Astrocyte (in vitro differentiated cells and primary cell): ENCODE measurements at regions not wholly inside any gene's neighbourhood (a gene's known extent, or its start where the extent isn't known, plus 50 kb on each side); places are given as distances from the start of the nearest gene placed in this dataset.

Experiments
- EZH2 ChIP-seq: IDR thresholded peaks from 2 replicates; pipeline ENCODE4 v1.6.1; 2012; ENCODE audit warnings: mild to moderate bottlenecking, low read length, inconsistent platforms; ENCODE audit not compliant: insufficient read depth
- TF ChIP-seq, protein P1 (sequence below): IDR thresholded peaks from 2 replicates; pipeline ENCODE4 v1.5.1; 2011; ENCODE audit warnings: low read depth, mild to moderate bottlenecking, inconsistent platforms, low read length, moderate library complexity; ENCODE audit not compliant: insufficient read depth

DNA sequence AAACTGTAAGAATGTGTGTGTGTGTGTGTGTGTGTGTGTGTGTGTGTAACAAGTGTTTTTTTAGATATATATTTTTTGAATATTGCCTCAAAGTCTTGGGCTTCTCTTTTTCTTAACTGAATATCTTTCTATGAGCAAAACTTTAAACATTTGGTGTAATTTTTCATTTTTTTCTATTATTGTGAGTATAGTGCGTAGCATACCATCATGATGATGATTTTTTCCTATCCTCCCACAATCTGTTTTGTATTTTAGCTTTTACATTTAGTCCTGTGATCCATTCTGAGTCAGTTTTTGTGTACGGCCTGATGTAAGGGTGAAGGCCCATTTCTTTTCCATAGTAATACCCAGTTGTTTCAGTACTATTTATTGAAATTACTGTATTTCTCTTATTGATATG, 680.6 kb downstream of the TTLL7 start:
- TF ChIP-seq, protein P1, sequence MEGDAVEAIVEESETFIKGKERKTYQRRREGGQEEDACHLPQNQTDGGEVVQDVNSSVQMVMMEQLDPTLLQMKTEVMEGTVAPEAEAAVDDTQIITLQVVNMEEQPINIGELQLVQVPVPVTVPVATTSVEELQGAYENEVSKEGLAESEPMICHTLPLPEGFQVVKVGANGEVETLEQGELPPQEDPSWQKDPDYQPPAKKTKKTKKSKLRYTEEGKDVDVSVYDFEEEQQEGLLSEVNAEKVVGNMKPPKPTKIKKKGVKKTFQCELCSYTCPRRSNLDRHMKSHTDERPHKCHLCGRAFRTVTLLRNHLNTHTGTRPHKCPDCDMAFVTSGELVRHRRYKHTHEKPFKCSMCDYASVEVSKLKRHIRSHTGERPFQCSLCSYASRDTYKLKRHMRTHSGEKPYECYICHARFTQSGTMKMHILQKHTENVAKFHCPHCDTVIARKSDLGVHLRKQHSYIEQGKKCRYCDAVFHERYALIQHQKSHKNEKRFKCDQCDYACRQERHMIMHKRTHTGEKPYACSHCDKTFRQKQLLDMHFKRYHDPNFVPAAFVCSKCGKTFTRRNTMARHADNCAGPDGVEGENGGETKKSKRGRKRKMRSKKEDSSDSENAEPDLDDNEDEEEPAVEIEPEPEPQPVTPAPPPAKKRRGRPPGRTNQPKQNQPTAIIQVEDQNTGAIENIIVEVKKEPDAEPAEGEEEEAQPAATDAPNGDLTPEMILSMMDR = no peak
- TF ChIP-seq EZH2 = no peak
